ENCODE measurements at regions not wholly inside any gene's neighbourhood (a gene's known extent, or its start where the extent isn't known, plus 50 kb on each side); places are given as distances from the start of the nearest gene placed in this dataset.

DNA sequence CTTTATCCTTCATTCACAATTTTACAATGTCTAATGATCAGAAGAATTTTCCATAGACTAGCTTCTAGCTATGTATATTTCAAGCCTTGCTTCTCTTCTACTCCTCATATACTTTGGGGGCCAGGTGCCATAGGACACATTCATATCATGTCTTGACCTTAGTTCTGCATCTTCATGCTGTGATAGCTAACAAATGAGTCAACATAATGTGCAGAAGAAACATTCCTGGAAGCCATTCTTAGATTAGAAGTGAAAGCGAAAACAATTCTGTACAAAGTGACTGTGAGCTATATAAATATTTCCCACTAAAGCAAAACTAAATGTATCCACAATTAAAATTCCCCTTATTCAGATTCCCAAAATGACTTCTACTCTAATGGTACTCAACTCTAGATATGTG lies 320.2 kb upstream of the NREP start:
- TF ChIP-seq, protein P1, sequence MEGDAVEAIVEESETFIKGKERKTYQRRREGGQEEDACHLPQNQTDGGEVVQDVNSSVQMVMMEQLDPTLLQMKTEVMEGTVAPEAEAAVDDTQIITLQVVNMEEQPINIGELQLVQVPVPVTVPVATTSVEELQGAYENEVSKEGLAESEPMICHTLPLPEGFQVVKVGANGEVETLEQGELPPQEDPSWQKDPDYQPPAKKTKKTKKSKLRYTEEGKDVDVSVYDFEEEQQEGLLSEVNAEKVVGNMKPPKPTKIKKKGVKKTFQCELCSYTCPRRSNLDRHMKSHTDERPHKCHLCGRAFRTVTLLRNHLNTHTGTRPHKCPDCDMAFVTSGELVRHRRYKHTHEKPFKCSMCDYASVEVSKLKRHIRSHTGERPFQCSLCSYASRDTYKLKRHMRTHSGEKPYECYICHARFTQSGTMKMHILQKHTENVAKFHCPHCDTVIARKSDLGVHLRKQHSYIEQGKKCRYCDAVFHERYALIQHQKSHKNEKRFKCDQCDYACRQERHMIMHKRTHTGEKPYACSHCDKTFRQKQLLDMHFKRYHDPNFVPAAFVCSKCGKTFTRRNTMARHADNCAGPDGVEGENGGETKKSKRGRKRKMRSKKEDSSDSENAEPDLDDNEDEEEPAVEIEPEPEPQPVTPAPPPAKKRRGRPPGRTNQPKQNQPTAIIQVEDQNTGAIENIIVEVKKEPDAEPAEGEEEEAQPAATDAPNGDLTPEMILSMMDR (IDR thresholded peaks at IDR 0.05), result no peak

DNA sequence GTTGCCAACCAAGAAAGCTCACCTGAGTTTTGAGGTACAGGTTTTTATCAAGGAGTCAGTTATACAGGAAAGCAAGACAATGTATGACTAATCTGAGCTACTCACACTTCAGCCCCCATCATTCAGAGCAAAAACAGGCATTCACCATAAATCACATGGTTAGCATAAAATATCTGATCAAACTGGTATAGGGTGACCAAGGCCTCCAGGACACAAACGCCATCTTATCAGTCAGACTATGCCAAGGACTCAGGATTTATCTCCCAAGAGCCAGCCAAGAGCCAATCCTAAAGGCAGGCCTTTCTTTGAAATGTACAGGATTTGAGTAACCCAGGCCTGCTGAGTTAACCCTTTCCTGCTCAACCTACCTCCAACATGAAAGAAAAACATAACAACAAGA lies 313.0 kb upstream of the NREP start:
- TF ChIP-seq, protein P1 (IDR thresholded peaks at IDR 0.05), result no peak

DNA sequence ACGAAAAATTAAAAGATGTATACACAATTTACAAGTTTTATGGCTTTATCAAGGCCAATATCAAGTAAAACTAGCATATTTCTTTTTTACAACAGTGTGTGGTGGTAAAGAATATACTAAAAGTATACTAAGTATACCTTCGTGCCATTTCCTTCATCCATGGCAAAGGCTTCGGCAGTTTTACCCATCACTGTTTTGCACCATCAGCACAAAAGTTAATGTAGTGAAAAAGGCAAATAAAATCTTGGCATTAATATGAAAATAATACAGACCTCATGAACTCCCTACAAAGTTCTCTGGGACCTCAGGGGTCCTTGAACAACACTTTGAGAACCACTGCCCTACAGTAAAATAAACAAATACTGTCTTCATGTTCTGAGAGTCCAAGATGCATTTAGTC lies 312.3 kb upstream of the NREP start:
- TF ChIP-seq, protein P1 (IDR thresholded peaks at IDR 0.05), result no peak

DNA sequence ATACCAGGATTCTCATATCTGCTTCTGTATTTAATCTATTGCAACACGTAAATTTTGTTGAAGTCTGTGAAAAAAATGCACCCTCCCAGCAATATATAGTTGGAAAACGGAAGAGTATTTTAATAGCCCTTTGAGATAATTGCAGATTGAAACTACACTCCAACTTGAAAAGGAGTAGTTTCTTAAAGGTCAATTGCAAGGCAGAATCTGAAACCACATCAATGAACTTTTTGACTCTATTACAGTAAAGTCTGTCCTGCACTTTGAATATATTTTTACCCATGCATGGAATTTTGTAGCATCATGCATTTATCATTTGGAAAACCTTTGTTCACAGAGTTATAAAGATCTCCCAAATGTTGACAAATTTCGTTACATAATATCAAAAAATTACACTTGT lies 311.6 kb upstream of the NREP start:
- TF ChIP-seq, protein P1 (IDR thresholded peaks at IDR 0.05), result no peak

DNA sequence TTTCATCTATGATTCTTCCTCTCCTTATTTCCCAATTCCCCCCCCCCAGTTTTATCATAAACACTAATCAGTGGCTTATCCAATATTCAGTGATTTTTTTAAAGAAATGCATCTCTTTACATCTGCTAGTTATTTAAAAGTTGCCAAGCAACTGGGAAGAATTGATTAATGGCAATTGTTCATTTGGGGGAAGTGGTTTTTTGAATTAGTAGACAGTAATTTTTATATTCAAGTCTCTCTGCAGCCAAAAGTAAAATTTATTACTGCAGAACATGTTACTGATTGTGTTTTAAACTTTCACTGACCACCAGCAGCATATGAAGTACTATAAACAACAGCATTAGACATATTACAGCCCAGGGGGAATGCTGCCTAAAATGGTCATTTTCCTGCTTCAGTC lies 308.8 kb upstream of the NREP start:
- TF ChIP-seq, protein P1 (IDR thresholded peaks at IDR 0.05), result no peak

DNA sequence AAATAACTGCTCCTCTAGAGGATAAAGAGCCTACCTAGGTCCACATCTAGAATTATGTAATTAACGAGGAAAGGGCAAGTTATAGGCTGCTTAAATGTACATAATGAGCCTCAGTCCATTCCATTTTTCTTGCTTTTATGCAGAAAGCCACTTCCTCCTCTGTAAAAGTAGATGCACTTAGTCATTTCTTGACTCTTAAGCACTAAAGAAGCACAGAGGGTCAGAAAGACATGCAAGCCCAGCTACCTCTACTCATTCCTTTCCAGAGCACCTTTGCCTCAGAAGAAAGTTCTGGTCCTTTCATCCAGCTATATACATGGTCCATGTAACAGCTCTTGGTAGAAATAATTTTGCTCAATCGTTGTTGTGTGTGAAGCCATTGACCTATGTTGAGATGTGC lies 308.0 kb upstream of the NREP start:
- TF ChIP-seq, protein P1 (IDR thresholded peaks at IDR 0.05), result no peak

DNA sequence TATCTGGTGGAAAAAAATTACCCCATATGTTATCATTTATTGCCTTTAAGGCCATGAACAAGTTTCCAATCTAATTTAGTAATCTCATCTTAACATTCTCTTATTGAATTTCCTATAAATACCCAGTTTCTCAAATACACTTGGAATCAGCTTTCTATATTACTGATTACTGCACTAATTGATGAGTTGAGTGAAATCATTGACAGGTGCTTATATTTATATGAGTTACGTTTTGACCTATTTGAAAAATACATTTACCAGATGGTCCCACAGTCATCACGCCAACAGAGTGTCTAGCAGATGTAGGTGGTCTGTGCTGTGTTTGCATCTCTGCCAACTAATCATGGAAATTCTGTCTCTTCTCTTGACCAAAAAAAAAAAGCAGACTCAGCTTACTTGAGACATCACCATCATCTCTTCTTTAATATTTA lies 307.3 kb upstream of the NREP start:
- TF ChIP-seq, protein P1 (IDR thresholded peaks at IDR 0.05), result no peak

DNA sequence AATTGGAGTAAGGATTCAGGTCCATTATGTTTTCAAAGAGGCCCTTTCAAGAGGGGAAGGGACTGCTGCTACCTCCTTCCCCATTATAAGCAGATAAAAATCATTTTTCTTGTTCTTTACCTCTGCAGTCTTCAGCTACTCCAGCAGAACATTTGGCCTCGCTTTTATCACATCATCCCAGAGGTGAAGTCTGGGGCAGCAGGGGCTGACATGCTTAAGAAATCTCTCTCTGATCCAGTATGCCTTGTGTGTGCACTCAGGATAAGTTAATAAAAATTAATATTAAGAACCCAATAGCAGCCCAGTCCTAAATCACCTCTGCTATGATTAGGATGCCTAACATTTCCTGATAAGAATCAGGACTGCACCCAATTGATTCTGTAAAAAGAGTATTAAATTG lies 306.9 kb upstream of the NREP start:
- TF ChIP-seq, protein P1 (IDR thresholded peaks at IDR 0.05), result no peak

Data from LNCAP (cell line).